MCF 10A (cell line): ENCODE measurements at regions not wholly inside any gene's neighbourhood (a gene's known extent, or its start where the extent isn't known, plus 50 kb on each side); places are given as distances from the start of the nearest gene placed in this dataset.

Source experiments
- BruUV-seq: library from RNA; stranded (reverse); fragments of 400-500 nt; replicated peaks from 2 replicates; lab custom pipeline; 2021; lab: Mats Ljungman, UMichigan
- CTCF ChIA-PET: fragments of 300-600 bp; sonication (Branson Sonifier 250); formaldehyde crosslinking; extraction: SDS; loops from one replicate; lab custom pipeline; 2021; ENCODE audit warnings: antibody characterized with exemption, inconsistent platforms; lab: Yijun Ruan, JAX
- POLR2A ChIA-PET: fragments of 300-600, 350-650 bp; sonication (Branson Sonifier 250); formaldehyde crosslinking; extraction: SDS; loops from one replicate; lab custom pipeline; 2020; ENCODE audit warnings: antibody characterized with exemption, inconsistent platforms; lab: Yijun Ruan, JAX
- DNase-seq: peaks from one replicate; pipeline ENCODE4 v3.0.0-alpha.2; 2018; ENCODE audit not compliant: unreplicated experiment
- H3K27ac Mint-ChIP-seq: one replicate; pipeline ENCODE4 v1.8.0; 2022; ENCODE audit warnings: mild to moderate bottlenecking, low read depth, mixed read lengths; ENCODE audit not compliant: unreplicated experiment
- H3K27me3 Mint-ChIP-seq: one replicate; pipeline ENCODE4 v1.8.0; 2022; ENCODE audit warnings: mixed read lengths; ENCODE audit not compliant: insufficient read depth, unreplicated experiment
- H3K36me3 Mint-ChIP-seq: one replicate; pipeline ENCODE4 v1.8.0; 2022; ENCODE audit warnings: mild to moderate bottlenecking, moderate library complexity, mixed read lengths; ENCODE audit not compliant: insufficient read depth, unreplicated experiment
- H3K4me1 Mint-ChIP-seq: one replicate; pipeline ENCODE4 v1.8.0; 2022; ENCODE audit warnings: mixed read lengths; ENCODE audit not compliant: insufficient read depth, unreplicated experiment
- H3K4me3 Mint-ChIP-seq: one replicate; pipeline ENCODE4 v1.8.0; 2022; ENCODE audit warnings: mild to moderate bottlenecking, moderate library complexity, mixed read lengths; ENCODE audit not compliant: unreplicated experiment
- H3K9me3 Mint-ChIP-seq: one replicate; pipeline ENCODE4 v1.8.0; 2022; ENCODE audit warnings: mixed read lengths; ENCODE audit not compliant: unreplicated experiment
- CTCF ChIP-seq: fragments of 200-600 bp; IDR thresholded peaks from one replicate; pipeline ENCODE4 v1.8.0; 2022; ENCODE audit warnings: antibody characterized with exemption, mild to moderate bottlenecking; ENCODE audit not compliant: unreplicated experiment
- intact Hi-C: fragments of 100-400 bp; cut with micrococcal nuclease; formaldehyde crosslinking; loops from 2 replicates; pipeline ENCODE4 v1.14.1; 2022

- no peak for DNase-seq
- intact Hi-C loops, result no loop called here
- H3K4me3 Mint-ChIP-seq, result no peak overlapping the region
- TF ChIP-seq CTCF, result no peak
- CTCF ChIA-PET, result no interaction called here
- H3K4me1 Mint-ChIP-seq, result peaks cover 16% of the 10 kb centered on the region
- H3K36me3 Mint-ChIP-seq, result no peaks in the 10 kb centered on the region
- BruUV-seq, result no TSS peak
- H3K9me3 Mint-ChIP-seq, result no peaks in the 10 kb centered on the region
- H3K27ac Mint-ChIP-seq, result no peak overlapping the region
- POLR2A ChIA-PET, result no interaction called here
- no peaks in the 10 kb centered on the region for H3K27me3 Mint-ChIP-seq
These were observed 188.5 kb downstream of the INHBB start for GRCh38 chr2:120534457-120534856.

- no peak for TF ChIP-seq CTCF
- H3K27ac Mint-ChIP-seq, result no peak overlapping the region
- BruUV-seq, result no TSS peak
- no peaks in the 10 kb centered on the region for H3K36me3 Mint-ChIP-seq
- DNase-seq, result no peak
- peaks cover 18% of the 10 kb centered on the region for H3K4me1 Mint-ChIP-seq
- POLR2A ChIA-PET, result no interaction called here
- H3K9me3 Mint-ChIP-seq, result no peaks in the 10 kb centered on the region
- no peaks in the 10 kb centered on the region for H3K27me3 Mint-ChIP-seq
- H3K4me3 Mint-ChIP-seq, result no peak overlapping the region
- intact Hi-C loops, result no loop called here
- CTCF ChIA-PET, result no interaction called here
These were observed 189.1 kb downstream of the INHBB start for GRCh38 chr2:120535081-120535480.

- no peak for TF ChIP-seq CTCF
- H3K4me1 Mint-ChIP-seq, result peaks cover 28% of the 10 kb centered on the region
- intact Hi-C loops, result no loop called here
- H3K4me3 Mint-ChIP-seq, result no peak overlapping the region
- ChIA-PET POLR2A (no interaction called here), CTCF (no interaction called here)
- H3K27ac Mint-ChIP-seq, result no peak overlapping the region
- no TSS peak for BruUV-seq
- no peaks in the 10 kb centered on the region for H3K9me3 Mint-ChIP-seq
- peaks cover 4% of the 10 kb centered on the region for H3K36me3 Mint-ChIP-seq
- no peaks in the 10 kb centered on the region for H3K27me3 Mint-ChIP-seq
- DNase-seq, result no peak
These were observed 190.2 kb downstream of the INHBB start for GRCh38 chr2:120536141-120536540.

GRCh38 chr2:120538691-120539423, 192.9 kb downstream of the INHBB start:
- DNase-seq, result peak; percentile 85
- no peak overlapping the region for H3K27ac Mint-ChIP-seq
- BruUV-seq, result no TSS peak
- H3K9me3 Mint-ChIP-seq, result no peaks in the 10 kb centered on the region
- ChIA-PET POLR2A (interaction anchor here (0.8 to 2.6 kb wide), 5 partner anchors 9 to 81 kb away, joined by 3 to 14 read pairs (median 5); no protein-coding TSS in a partner anchor), CTCF (interaction anchor here (0.6 to 1.8 kb wide), 5 partner anchors 15 to 562 kb away, joined by 3 to 7 read pairs (median 4); no protein-coding TSS in a partner anchor)
- H3K27me3 Mint-ChIP-seq, result no peaks in the 10 kb centered on the region
- intact Hi-C loops, result no loop called here
- peaks cover 35% of the 10 kb centered on the region for H3K4me1 Mint-ChIP-seq
- TF ChIP-seq CTCF, result no peak
- peaks cover 4% of the 10 kb centered on the region for H3K36me3 Mint-ChIP-seq
- H3K4me3 Mint-ChIP-seq, result no peak overlapping the region
